8988T (cell line): ENCODE measurements at regions not wholly inside any gene's neighbourhood (a gene's known extent, or its start where the extent isn't known, plus 50 kb on each side); places are given as distances from the start of the nearest gene placed in this dataset.

Source experiments
- DNase-seq: peaks from one replicate; pipeline ENCODE4 v3.0.0; 2011

DNA sequence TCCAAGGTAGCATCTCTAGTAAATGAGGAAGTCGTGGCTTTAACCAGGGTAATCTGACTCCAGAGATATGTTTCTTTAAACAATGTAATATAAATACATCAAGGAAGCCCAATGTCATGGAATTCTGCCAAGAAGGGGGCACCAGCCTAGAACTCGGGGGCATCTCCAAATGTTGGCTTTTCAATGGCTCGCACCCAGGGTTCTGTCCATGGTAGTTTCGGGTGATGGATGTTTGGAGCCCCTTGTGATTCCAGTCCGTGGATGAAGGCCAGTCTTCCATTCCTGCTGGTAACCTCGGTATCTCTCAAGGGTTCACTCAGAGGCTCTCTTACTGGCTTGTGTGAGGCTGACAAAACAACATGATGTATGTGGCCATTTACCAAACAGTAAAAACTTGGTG, 91.7 kb upstream of the SPHKAP start:
- DNase-seq, result no peak

GRCh38 chr2:228269351-228269750, 87.9 kb upstream of the SPHKAP start:
- no peak for DNase-seq

GRCh38 chr2:228268756-228269155, 87.3 kb upstream of the SPHKAP start:
- DNase-seq, result no peak

DNA sequence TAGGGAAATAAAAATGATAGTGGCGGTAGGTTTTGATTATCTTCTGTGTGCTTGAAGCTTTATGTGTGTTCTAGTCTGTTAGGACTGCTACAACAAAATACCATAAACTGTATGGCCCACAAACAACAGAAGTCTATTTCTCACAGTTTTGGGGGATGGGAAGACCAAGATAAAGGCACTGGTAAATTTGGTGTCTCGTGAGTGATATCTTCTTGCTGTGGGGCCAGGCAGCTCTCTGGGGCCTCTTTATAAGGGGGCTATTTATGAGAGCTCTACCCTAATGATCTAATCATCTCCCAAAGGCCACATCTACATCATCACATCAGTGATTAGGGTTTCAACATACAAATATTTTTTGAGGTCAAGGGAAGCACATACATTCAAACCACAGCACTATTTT, 86.8 kb upstream of the SPHKAP start:
- DNase-seq, result no peak

DNA sequence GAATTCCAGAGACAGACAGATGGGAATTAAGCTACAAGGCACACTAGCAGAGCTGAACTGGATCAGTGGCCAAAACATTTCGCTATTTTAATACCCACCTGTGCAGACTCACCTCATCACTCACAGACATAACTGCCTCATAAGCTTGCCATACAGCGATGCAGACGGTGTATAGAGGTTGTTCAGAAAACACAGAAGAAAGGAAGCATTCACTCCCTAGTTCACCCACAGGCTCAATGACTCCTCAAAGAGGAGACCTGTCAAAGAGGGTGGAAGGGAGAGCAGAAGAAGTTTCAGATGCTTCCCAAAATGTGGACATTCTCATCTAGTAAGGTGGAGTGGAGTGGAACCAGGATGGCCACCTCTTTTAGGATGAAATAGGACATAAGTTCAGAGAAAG, 81.7 kb upstream of the SPHKAP start:
- DNase-seq, result no peak

- no peak for DNase-seq
These were observed 80.1 kb upstream of the SPHKAP start for GRCh38 chr2:228261546-228261945.

GRCh38 chr2:228257379-228257778, 75.9 kb upstream of the SPHKAP start:
- DNase-seq, result no peak

- DNase-seq, result no peak
These were observed 72.3 kb upstream of the SPHKAP start for GRCh38 chr2:228253752-228254151.

GRCh38 chr2:228247335-228247734, 65.8 kb upstream of the SPHKAP start:
- no peak for DNase-seq

GRCh38 chr2:228245601-228246000, 64.1 kb upstream of the SPHKAP start:
- no peak for DNase-seq

GRCh38 chr2:228242591-228242990, 61.1 kb upstream of the SPHKAP start:
- DNase-seq, result no peak

GRCh38 chr2:228239907-228240561, 58.5 kb upstream of the SPHKAP start:
- DNase-seq, result no peak

GRCh38 chr2:228239207-228239906, 57.9 kb upstream of the SPHKAP start:
- DNase-seq, result no peak
